ENCODE measurements at regions not wholly inside any gene's neighbourhood (a gene's known extent, or its start where the extent isn't known, plus 50 kb on each side); places are given as distances from the start of the nearest gene placed in this dataset.

GRCh38 chrX:15946783-15947580 is 92.4 kb upstream of the AP1S2 start:
- Histone ChIP-seq H2BK15ac (ENCODE audit: low read depth, low read length) (no peak overlapping the region), H3K23me2 (ENCODE audit: insufficient read length, low read depth, low read length, poor library complexity, severe bottlenecking) (no peaks in the 10 kb centered on the region), H3K27me3 (ENCODE audit: insufficient read depth, low read length) (no peaks in the 10 kb centered on the region), H3K79me1 (ENCODE audit: insufficient read depth, low read depth, low read length, poor library complexity, severe bottlenecking) (no peaks in the 10 kb centered on the region), H3K18ac (ENCODE audit: insufficient read length, low read depth, low read length) (no peak overlapping the region), H2BK5ac (ENCODE audit: insufficient read length, low read length) (no peak overlapping the region), H4K5ac (ENCODE audit: insufficient read length, low read depth, low read length) (no peak overlapping the region), H4K20me1 (ENCODE audit: control insufficient read depth, insufficient read depth, insufficient read length) (no peaks in the 10 kb centered on the region), H4K8ac (replicated peaks; ENCODE audit: insufficient read length, low read depth, low read length) (no peak overlapping the region), H4K91ac (ENCODE audit: insufficient read length, low read depth, low read length) (no peak overlapping the region), H2AK5ac (ENCODE audit: insufficient read length, low read length) (no peak overlapping the region), H3K4me1 (ENCODE audit: insufficient read depth, low read length) (peaks cover 7% of the 10 kb centered on the region; the same call in 1 of the 2 replicates), H3K14ac (ENCODE audit: insufficient read depth, low read length) (no peak overlapping the region), H3K27ac (ENCODE audit: insufficient read length, low read depth, low read length) (peak overlapping the region; percentile 27), H3K56ac (ENCODE audit: insufficient read length, low read depth, low read length) (no peak overlapping the region), H2BK20ac (ENCODE audit: low read depth, low read length, poor library complexity, severe bottlenecking) (no peak overlapping the region), H3K9ac (ENCODE audit: extremely low read depth, insufficient read length, low read length) (no peak overlapping the region), H3K4ac (ENCODE audit: low read depth, low read length) (no peak overlapping the region), H3K23ac (ENCODE audit: insufficient read length, low read depth, low read length) (no peak overlapping the region), H2AFZ (ENCODE audit: low read length) (no peak overlapping the region), H3K4me2 (ENCODE audit: insufficient read depth, insufficient read length, low read length) (no peak overlapping the region), H3T11ph (ENCODE audit: low read length) (no peak overlapping the region), H2BK12ac (ENCODE audit: insufficient read length, low read depth, low read length) (no peak overlapping the region), H2BK120ac (ENCODE audit: low read depth, low read length, poor library complexity, severe bottlenecking) (no peak overlapping the region), H3K9me3 (ENCODE audit: control insufficient read depth, low read depth, low read length) (no peaks in the 10 kb centered on the region), H3K79me2 (ENCODE audit: insufficient read depth, low read length) (no peaks in the 10 kb centered on the region)
- peak overlapping the region; percentile 53 to 95 (median 94) for H3K27ac Mint-ChIP-seq
- no peak for DNase-seq
- no peak for TF ChIP-seq CTCF (conservative IDR thresholded peaks at IDR 0.05)
- H3K4me1 Mint-ChIP-seq: peaks cover 29 to 40% of the 10 kb centered on the region in 2 experiments
- H3K36me3 Mint-ChIP-seq (ENCODE audit: insufficient read depth in 1 of 3, low read depth in 3 of 3): peaks cover 4 to 6% (median 5%) of the 10 kb centered on the region in 3 experiments; a peak in 6 of 7 replicates
- no peaks in the 10 kb centered on the region for H3K27me3 Mint-ChIP-seq (ENCODE audit: low read depth)
- no peaks in the 10 kb centered on the region for H3K9me3 Mint-ChIP-seq
- no CpG with 5 or more reads among the region's 6 CpGs for WGBS (ENCODE audit: extremely low coverage, insufficient read length, low lambda C conversion rate)
- no peak overlapping the region for H3K4me3 Mint-ChIP-seq
